Kidney (tissue), 13 donors: ENCODE measurements at regions not wholly inside any gene's neighbourhood (a gene's known extent, or its start where the extent isn't known, plus 50 kb on each side); places are given as distances from the start of the nearest gene placed in this dataset.

Source experiments
- DNase-seq, 5 donors: peaks; one replicate each; pipeline ENCODE4 v3.0.0-alpha.2; 2013 to 2020
- FAIRE-seq: peaks from 2 replicates; lab custom pipeline; 2012; peaks lifted over from hg19 to GRCh38; lab: Jason Lieb, UNC
- H3K27ac ChIP-seq, 2 donors: one replicate each; pipeline ENCODE4 v1.7.0; 2013; ENCODE audit warnings: low read depth in 2 of 2, low read length in 2 of 2, inconsistent platforms in 1 of 2
- H3K27me3 ChIP-seq: one replicate; pipeline ENCODE4 v1.7.1; 2013; ENCODE audit warnings: low read length, inconsistent platforms; ENCODE audit not compliant: control insufficient read depth, insufficient read depth
- H3K36me3 ChIP-seq, 3 donors: one replicate each; pipeline versions ENCODE4 v1.7.0 to v1.7.1; 2013; ENCODE audit warnings: low read length in 3 of 3, control low read depth in 1 of 3, inconsistent platforms in 1 of 3; ENCODE audit not compliant: insufficient read depth in 3 of 3, control insufficient read depth in 2 of 3
- H3K4me1 ChIP-seq, 3 donors: one replicate each; pipeline versions ENCODE4 v1.7.0 to v1.7.1; 2013; ENCODE audit warnings: low read length in 3 of 3, inconsistent platforms in 1 of 3, low read depth in 1 of 3; ENCODE audit not compliant: control insufficient read depth in 2 of 3, insufficient read depth in 2 of 3
- H3K4me3 ChIP-seq, 3 donors: one replicate each; pipeline versions ENCODE4 v1.7.0 to v1.8.1; 2013; ENCODE audit warnings: low read length in 3 of 3, control low read depth in 1 of 3, inconsistent platforms in 1 of 3
- H3K9ac ChIP-seq, 3 donors: one replicate each; pipeline versions ENCODE4 v1.7.0 to v1.7.1; 2013; ENCODE audit warnings: low read length in 3 of 3, control low read depth in 1 of 3, inconsistent platforms in 1 of 3
- H3K9me3 ChIP-seq, 3 donors: one replicate each; pipeline versions ENCODE4 v1.7.0 to v1.7.1; 2013; ENCODE audit warnings: low read length in 3 of 3, control low read depth in 1 of 3, inconsistent platforms in 1 of 3; ENCODE audit not compliant: control insufficient read depth in 2 of 3, insufficient read depth in 1 of 3
- CTCF ChIP-seq: IDR thresholded peaks from 3 replicates; pipeline ENCODE4 v1.5.1; 2012; ENCODE audit warnings: mild to moderate bottlenecking, moderate library complexity, borderline replicate concordance; ENCODE audit not compliant: insufficient read depth; ENCODE audit errors: extremely low read depth
- intact Hi-C: fragments of 100-400 bp; cut with DNase I; formaldehyde crosslinking; loops from one replicate; pipeline ENCODE4 v1.11.1; 2022
- donor health status: control.
- donor health status: control.
- donor health status: control.
- donor health status: control.
- donor health status: control.
- donor health status: DM: yes; HTN: yes; CAD: no.
- donor health status: Normal renal cell carcinoma (clear cell type).

- no peaks in the 10 kb centered on the region for H3K9me3 ChIP-seq
- no peak for TF ChIP-seq CTCF
- H3K4me1 ChIP-seq: no peaks in the 10 kb centered on the region
- no peak overlapping the region for H3K9ac ChIP-seq
- no peak overlapping the region for H3K4me3 ChIP-seq
- FAIRE-seq (no peak), DNase-seq (no peak)
- intact Hi-C loops: no loop called here
- H3K27me3 ChIP-seq: no peaks in the 10 kb centered on the region
- H3K27ac ChIP-seq: no peak overlapping the region
- no peaks in the 10 kb centered on the region for H3K36me3 ChIP-seq
These were observed 72.6 kb upstream of the CDIN1 start for GRCh38 chr15:36506733-36507356.

DNA sequence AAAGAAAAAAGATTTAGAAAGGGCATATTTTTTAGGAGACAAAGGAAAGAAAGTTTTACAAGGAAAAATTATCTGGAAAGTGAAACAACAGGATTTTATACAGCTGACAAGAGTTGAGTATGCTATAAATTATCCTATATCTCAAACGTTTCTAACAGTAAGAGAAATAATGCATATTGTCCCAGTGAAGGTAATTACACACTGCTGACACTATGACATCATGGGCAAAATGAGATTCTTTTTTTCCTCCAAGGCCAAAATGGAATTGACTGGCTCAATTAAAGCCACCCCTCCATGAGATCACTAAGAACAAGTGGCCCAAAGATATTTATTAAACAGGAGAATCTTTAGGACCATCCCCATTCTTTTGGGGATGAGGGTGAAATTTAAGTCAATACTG, 72.0 kb upstream of the CDIN1 start:
- H3K4me3 ChIP-seq: no peak overlapping the region
- FAIRE-seq: no peak
- H3K9me3 ChIP-seq: no peaks in the 10 kb centered on the region
- no peaks in the 10 kb centered on the region for H3K4me1 ChIP-seq
- no peak overlapping the region for H3K9ac ChIP-seq
- no peaks in the 10 kb centered on the region for H3K27me3 ChIP-seq
- H3K27ac ChIP-seq: no peak overlapping the region
- no peak for TF ChIP-seq CTCF
- intact Hi-C loops: no loop called here
- H3K36me3 ChIP-seq: no peaks in the 10 kb centered on the region
- no peak for DNase-seq

DNA sequence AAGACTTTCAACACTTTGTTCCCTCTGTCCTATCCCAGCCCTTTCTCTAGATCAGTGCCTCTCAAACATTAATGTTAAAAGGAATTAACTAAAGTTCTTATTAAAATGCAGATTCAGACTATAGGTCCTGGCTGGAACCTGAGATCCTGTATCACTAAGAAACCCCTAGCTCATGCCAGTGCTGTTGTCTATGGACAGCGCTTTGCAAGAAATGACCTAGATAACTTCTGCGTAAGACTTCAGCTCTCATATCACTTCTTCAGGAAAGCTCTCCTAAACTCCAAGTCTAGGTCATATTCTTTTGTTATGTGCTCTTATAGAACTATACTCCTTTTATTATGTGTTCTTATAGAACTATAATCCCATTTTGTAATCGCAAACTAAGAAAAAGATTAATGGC, 67.8 kb upstream of the CDIN1 start:
- Histone ChIP-seq H3K27me3 (no peaks in the 10 kb centered on the region), H3K36me3 (no peaks in the 10 kb centered on the region), H3K9me3 (no peaks in the 10 kb centered on the region), H3K9ac (no peak overlapping the region), H3K4me1 (no peaks in the 10 kb centered on the region), H3K27ac (no peak overlapping the region), H3K4me3 (no peak overlapping the region)
- no peak for TF ChIP-seq CTCF
- FAIRE-seq (no peak), DNase-seq (no peak)
- intact Hi-C loops: no loop called here

GRCh38 chr15:36517758-36518157, 61.7 kb upstream of the CDIN1 start:
- Histone ChIP-seq H3K27me3 (no peaks in the 10 kb centered on the region), H3K36me3 (no peaks in the 10 kb centered on the region), H3K27ac (no peak overlapping the region), H3K9ac (no peak overlapping the region), H3K4me3 (no peak overlapping the region), H3K4me1 (no peaks in the 10 kb centered on the region), H3K9me3 (no peaks in the 10 kb centered on the region)
- intact Hi-C loops: no loop called here
- no peak for DNase-seq
- no peak for FAIRE-seq
- TF ChIP-seq CTCF: no peak
